Dermis microvascular lymphatic vessel endothelial cell (primary cell): ENCODE measurements at regions not wholly inside any gene's neighbourhood (a gene's known extent, or its start where the extent isn't known, plus 50 kb on each side); places are given as distances from the start of the nearest gene placed in this dataset.
"Not testable (repeated sequence)": the region's sequence is repeated elsewhere in the genome, so short reads cannot be mapped to it uniquely, and the experiment has no call there.

Source experiments
- DNase-seq, 2 donors: peaks; one replicate each; pipeline versions ENCODE4 v3.0.0 to v3.0.0-alpha.2; 2010; ENCODE audit warnings: low read depth in 2 of 2

DNA sequence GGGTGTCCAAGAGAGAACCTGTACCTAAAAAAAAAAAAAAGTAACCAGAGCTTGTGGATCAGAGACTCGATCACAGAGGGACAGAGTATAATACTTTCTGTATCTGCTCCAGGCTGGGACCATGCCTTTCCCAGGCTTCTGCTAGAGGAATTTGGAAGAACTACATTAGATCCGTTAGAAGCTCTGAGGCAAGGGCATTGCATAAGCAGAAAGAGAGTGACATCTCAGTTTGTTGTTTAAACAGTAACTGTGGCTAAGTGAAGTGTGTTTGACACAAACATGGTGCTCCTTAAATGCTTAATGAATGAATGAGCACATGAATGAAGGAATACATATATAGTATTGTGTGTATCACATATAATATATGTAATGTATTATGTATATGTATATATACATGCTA lies 131.2 kb downstream of the HS3ST3B1 start:
- no peak for DNase-seq

DNA sequence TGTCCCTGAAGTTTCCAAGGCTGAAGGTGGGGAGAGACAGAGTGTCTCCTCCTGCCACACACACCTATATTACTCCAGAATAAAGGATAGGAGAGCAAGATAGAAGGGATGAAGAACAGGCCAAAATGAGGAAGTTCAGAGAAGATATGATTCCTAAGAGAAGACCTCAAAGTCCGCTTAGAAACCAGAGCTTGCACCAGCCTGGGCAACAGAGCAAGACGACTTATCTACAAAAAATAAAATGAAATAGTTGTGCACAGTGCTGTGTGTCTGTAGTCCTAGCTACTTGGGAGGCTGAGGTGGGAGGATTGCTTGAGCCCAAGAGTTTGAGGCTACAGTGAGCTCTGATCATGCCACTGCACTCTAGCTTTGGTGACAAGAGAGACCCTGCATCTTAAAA lies 128.2 kb downstream of the HS3ST3B1 start:
- DNase-seq = no peak

DNA sequence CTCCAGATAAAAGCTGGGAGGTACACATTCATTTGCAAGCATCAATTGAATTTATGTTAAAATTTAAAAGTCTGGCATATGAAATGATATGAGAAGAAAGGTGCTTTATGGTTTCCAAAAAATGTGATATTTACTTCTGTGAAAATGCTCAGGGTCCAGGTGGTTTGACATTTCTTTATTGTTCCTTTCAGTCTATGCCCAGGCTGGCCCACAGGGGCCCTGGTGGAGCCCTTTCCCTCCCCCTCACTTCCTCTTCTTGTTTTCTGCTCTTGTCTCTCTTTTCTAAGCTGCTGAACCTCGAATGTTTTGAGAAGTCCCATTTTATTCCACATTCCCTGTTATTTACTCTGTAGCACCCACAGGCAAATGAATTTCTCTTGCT lies 127.8 kb downstream of the HS3ST3B1 start:
- no peak for DNase-seq

DNA sequence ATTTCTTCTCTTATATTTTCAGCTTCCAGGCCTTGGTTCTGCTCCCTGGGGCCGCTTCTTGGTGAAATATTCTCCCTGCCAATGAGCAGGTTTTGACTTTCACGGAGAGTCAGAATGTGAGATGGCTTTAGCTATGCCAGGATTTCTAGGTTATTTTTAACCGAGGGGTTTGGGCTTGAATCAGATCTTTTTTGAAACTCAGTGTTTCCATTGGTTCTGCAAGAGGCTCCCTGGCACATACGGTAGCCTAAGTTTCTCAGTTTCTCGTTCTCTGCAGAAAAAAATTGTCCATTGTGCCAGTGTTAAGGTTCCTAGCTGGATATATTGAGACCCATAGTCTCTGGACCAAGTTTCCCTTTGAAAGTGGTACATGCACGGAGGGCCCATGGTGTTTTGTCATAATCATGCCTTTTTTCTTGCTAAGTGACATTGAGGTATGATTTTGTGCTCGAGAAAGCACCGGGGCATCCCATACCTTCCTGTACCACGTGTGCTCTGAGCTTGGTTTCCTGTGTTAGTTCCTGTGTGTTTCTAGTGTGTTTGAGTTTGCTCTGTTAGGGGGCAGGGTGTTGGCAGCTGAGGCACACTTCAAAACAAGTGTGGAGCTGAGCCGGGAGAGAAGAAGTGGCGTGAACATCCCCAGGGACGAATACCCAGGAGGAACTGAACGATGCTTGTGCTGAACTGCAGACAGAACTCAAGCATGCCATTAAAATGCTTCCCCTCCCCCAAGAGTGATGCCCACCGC lies 127.2 kb downstream of the HS3ST3B1 start:
- no peak for DNase-seq

DNA sequence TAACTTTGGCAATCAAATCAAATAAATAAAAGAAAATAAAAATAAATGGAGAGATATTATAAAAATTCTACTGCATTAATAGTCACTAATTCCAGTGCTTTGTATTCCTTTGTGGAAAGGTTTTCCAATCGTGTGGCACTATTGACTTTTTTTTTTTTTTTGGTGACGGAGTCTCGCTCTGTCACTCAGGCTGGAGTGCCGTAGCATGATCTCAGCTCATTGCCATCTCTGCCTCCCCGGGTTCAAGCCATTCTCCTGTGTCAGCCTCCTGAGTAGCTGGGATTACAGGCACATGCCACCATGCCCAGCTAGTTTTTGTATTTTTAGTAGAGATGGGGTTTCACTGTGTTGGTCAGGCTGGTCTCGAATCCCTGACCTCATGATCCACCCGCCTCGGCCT lies 122.3 kb downstream of the HS3ST3B1 start:
- DNase-seq = not testable (repeated sequence)

DNA sequence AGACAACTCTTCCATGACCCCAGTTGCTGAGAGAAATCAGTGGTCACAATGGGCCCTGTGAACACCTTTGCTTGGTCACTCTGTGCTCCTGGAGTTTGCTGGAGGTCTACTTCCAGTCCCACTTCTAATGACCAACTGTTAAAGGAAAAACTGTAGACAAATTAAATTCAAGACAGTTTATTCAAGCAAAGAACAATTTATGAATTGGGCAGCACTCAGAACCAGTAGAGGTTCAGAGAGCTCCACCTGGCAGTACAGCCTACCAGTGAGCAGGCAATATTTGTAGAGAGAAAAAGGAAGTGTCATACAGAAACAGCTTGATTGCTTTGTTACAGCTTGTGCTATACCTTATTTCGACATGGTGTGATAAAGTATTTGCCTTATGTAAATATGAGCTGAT lies 116.5 kb downstream of the HS3ST3B1 start:
- DNase-seq = no peak

DNA sequence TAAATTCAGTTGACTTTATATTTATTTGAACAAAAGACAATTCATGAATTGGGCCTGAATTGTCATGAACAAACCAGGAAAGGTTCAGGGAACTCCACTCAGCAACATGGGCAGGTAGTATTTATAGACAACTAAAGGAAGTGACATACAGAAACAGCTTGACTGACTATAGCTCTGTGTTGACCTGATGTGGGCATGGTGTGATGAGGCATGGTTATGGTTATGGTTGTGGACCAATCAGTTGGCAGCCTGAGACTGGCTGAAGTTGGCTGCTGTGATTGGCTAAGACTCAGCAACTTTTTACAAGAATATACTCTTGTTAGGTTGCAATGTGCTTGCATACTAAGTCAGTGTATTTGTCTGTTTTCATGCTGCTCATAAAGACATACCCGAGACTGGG lies 108.4 kb downstream of the HS3ST3B1 start:
- DNase-seq = no peak

DNA sequence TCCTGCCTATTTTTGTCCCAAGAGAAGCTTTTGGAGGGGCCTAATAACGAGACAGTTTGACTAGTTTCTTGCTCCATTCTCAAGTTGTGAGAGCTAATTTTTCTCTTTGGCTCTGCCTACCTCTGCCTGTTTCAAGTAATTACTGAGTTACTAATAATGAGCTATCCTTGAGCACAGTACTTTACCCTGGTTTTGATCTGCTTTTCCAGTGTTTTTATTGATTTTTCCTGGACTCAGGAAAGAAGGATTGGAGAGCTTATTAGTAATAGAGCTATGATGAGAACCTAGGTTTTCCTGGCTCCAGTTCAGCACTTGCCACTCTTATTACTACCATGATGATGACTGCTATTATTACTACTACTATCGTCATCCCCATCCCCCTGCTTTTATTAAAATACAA lies 106.7 kb downstream of the HS3ST3B1 start:
- no peak for DNase-seq

DNA sequence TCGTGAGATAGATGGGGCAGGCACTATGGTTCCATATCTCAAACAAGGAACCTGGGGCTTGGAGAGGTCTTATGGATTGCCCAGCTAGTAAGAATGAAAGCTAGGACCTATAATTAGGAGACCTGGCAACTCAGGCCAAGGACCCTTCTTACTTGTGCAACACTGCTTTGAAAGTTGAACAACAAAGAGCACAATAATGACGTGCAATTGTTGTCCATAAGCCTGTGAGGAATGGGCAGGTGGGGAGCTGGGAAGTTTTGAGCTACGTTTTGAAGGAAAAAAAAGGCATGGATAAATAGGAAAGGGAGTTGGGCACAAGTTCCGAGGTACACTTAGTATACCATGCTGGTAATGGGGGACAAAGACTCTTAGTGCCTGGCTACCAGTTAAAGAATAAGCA lies 104.3 kb downstream of the HS3ST3B1 start:
- no peak for DNase-seq
